Fibroblast of pulmonary artery (primary cell): ENCODE measurements at regions not wholly inside any gene's neighbourhood (a gene's known extent, or its start where the extent isn't known, plus 50 kb on each side); places are given as distances from the start of the nearest gene placed in this dataset.

ENCODE experiments used
- DNase-seq: peaks from one replicate; pipeline ENCODE4 v3.0.0-alpha.2; 2010; ENCODE audit warnings: low read depth
- H3K4me3 ChIP-seq: replicated peaks from 2 replicates; pipeline ENCODE4 v1.5.1; 2011; ENCODE audit warnings: low read depth, mild to moderate bottlenecking, control low read depth, low read length, moderate library complexity
- TF ChIP-seq, protein P1 (sequence below): IDR thresholded peaks from 2 replicates; pipeline ENCODE4 v1.5.1; 2011; ENCODE audit warnings: mild to moderate bottlenecking, control low read depth, low read length, inconsistent platforms; ENCODE audit errors: missing control alignments

DNA sequence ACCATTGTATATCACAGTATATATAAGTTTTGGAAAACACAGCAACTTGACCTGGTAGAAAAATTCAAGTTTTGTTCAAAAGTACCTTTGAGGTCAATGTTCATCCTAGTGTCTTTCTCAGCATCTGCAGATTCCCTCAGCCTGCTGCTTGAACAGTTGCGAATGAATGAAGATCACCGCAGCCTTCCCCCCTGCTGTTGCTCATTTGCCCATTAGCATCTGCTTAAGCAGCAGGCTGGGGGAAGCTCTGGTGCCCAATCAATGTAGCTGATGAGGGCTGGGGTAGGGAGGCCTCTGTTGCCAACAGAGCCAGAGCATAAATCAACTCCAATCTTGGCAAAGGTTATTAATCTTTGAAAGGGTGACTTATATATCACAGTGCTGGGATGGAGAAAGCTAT is 586.5 kb upstream of the PTPRD start:
- TF ChIP-seq, protein P1, sequence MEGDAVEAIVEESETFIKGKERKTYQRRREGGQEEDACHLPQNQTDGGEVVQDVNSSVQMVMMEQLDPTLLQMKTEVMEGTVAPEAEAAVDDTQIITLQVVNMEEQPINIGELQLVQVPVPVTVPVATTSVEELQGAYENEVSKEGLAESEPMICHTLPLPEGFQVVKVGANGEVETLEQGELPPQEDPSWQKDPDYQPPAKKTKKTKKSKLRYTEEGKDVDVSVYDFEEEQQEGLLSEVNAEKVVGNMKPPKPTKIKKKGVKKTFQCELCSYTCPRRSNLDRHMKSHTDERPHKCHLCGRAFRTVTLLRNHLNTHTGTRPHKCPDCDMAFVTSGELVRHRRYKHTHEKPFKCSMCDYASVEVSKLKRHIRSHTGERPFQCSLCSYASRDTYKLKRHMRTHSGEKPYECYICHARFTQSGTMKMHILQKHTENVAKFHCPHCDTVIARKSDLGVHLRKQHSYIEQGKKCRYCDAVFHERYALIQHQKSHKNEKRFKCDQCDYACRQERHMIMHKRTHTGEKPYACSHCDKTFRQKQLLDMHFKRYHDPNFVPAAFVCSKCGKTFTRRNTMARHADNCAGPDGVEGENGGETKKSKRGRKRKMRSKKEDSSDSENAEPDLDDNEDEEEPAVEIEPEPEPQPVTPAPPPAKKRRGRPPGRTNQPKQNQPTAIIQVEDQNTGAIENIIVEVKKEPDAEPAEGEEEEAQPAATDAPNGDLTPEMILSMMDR, result no peak
- DNase-seq, result no peak
- no peak overlapping the region for H3K4me3 ChIP-seq

DNA sequence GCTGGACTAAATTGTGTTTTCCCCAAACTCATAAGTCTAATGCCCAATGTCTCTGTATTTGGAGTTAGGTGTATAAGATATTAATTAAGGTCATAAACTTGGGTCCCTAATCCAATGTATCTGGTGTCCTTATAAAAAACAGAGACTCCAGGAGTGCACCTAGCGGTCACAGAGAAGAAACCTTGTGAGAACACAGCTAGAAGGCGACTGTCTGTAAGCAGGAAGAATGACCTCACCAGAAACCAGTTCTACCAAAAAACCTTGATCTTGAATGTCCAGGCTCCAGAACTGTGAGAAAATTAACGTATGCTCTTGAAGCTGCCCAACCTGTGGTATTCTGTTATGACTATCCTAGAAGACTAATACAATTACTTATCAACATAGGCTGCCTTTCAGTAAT is 591.7 kb upstream of the PTPRD start:
- no peak overlapping the region for H3K4me3 ChIP-seq
- DNase-seq, result no peak
- TF ChIP-seq, protein P1, result no peak

DNA sequence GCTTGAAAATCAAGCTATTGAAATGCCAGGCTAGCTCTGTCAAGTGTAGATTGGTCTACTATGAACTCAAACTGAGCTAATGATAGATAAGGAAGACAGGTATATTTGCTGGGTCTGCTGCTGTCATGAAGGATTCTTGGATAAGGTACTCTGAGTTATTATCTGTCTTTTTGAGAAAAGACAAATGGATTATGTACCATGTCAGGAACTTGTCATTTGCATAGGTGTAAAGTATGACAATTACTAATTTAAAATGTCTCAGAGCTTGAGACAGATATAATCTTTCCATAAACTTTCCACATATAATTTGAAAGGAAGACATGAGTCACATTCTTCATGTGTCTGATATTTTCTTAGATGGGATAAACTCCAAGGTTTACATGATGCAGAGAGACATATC is 594.1 kb upstream of the PTPRD start:
- DNase-seq, result no peak
- TF ChIP-seq, protein P1, result no peak
- no peak overlapping the region for H3K4me3 ChIP-seq

DNA sequence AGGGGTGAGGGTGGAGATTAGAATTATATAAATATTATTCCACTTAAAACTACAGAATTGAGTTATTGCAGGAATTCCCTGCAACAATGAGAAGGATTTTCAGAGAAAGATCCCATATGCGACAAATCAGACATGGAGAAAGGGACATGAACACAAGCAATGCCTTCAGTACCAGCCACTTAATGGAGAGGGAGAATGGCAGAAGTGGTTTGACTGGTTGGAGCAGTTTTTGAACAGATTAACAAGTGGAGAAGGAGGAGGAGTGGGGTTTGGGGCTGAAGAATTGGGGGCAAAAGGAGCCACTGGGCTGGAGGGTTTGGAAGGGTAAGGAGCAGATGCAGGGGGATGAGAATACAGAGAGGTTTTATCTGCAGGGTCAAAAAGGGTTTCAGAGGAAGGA is 620.9 kb upstream of the PTPRD start:
- H3K4me3 ChIP-seq, result no peak overlapping the region
- TF ChIP-seq, protein P1, result no peak
- no peak for DNase-seq

DNA sequence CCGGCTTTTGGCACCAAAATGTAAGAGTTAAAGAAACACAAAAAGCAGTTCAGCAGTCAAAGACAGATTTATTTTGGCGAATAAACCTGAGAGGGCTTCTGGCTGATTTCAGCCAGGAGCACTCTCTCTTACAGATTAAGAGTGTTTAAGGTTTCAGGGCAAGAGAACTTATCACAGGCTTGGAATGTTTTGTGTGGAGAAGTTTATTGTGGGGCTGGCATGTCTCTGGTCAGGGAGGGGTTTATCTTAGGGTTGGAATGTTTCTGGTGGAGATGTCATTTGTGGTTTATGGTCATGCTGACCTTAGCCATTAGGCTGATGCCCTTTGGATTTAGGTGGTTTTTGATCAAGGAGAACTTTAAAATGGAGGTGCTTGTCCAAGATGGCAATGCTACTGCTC is 622.3 kb upstream of the PTPRD start:
- H3K4me3 ChIP-seq, result no peak overlapping the region

DNA sequence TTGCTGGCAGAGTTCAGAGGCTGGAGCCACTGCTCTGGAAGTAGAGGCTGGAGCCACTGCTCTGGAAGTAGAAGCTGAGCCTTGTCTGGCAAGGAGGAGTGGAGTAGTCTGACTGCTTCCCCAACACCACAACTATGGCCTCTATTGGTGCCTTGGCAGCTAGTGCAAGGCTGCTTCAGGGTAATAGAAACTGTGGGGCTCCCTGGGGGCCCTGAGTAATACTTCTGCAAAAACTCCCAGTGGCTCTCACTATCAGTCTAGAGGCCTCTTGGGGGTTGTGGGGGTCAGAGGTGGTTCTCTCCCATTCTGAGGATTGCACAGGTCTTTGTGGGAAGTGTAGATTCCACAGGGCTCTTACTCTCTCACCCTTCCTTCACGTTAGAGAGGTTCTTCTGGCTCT is 629.0 kb upstream of the PTPRD start:
- TF ChIP-seq, protein P1, result no peak
- DNase-seq, result no peak
- H3K4me3 ChIP-seq, result no peak overlapping the region

More for the DNA sequence above, 622.3 kb upstream of the PTPRD start:
- DNase-seq, result no peak
- TF ChIP-seq, protein P1, result no peak

DNA sequence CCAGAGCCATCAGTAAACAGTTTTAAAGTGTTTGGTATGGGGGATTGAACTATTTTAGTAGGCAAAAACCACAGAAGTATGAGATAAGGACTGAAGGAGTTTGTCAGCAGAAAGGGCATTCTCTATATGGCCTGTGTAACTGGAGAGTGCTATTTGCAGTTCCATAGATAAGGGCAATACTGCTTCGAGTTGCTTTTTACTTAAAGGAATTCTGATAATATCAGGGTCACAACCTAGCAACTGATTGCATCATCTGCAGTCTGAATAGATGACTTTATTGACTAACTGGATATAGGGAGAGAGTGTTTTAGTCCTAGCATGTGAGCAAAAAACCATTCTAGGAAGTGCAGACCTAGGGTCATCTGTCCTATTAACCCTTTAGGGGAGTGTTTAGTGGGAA is 645.2 kb upstream of the PTPRD start:
- TF ChIP-seq, protein P1, result no peak
- no peak for DNase-seq
- no peak overlapping the region for H3K4me3 ChIP-seq
